ENCODE measurements at regions not wholly inside any gene's neighbourhood (a gene's known extent, or its start where the extent isn't known, plus 50 kb on each side); places are given as distances from the start of the nearest gene placed in this dataset.

DNA sequence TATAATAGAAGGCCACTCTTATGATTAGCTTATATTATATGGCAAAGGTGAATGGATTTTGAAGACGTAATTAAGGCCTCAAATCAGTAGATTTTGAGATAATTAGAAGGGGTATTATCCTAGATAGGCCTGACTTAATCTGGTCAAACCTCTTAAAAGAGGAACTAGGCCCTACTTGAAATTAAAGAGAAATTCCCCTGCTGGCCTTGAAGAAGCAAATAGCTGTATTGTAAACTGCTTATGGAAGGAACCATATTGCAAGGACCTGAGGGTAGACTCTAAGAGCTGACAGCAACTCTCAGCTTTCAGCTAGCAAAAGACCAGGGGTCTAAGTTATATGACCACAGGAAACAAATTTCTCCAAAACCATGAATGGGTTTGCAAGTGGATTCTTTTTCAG is 219.0 kb upstream of the ONECUT1 start (continued):
- TF ChIP-seq, protein P1, sequence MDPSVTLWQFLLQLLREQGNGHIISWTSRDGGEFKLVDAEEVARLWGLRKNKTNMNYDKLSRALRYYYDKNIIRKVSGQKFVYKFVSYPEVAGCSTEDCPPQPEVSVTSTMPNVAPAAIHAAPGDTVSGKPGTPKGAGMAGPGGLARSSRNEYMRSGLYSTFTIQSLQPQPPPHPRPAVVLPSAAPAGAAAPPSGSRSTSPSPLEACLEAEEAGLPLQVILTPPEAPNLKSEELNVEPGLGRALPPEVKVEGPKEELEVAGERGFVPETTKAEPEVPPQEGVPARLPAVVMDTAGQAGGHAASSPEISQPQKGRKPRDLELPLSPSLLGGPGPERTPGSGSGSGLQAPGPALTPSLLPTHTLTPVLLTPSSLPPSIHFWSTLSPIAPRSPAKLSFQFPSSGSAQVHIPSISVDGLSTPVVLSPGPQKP (IDR thresholded peaks at IDR 0.05; ENCODE audit: low read depth, low read length), result no peak

DNA sequence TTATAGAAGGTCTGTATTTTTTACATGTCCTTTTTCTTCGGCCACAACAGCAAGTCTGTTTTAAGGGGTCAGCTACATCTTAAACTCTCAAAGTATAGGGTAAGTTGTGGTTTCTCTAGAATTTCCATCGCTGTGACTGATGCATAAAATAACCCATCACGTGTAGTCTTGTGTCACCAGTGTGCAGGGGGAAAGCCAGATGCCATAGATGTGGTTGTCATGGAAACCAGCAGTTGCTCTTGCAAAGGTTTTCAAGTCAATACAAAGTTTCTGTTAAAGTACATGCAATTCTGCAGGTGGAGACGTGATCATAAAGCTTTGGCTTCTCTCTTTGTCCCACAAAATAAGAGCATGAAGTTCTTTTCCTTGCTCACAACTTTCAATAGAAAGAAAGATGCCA is 210.3 kb upstream of the ONECUT1 start:
- TF ChIP-seq FOSB (CRISPR knock-in tag; IDR thresholded peaks at IDR 0.05) (no peak), POLR2AphosphoS2 (conservative IDR thresholded peaks at IDR 0.05; ENCODE audit: low read length) (no peak), KDM5A (IDR thresholded peaks at IDR 0.05) (no peak), KDM1A (IDR thresholded peaks at IDR 0.05; ENCODE audit: low read depth) (no peak), ZFP36 (IDR thresholded peaks at IDR 0.05; ENCODE audit: borderline replicate concordance, partially characterized antibody) (no peak), RARB (CRISPR knock-in tag; IDR thresholded peaks at IDR 0.05) (no peak), FOSL2 (IDR thresholded peaks at IDR 0.05) (no peak), FOSL2 (CRISPR knock-in tag; IDR thresholded peaks at IDR 0.05) (no peak), PHF8 (IDR thresholded peaks at IDR 0.05; ENCODE audit: borderline replicate concordance, low read depth) (no peak), EP300 (IDR thresholded peaks at IDR 0.05) (no peak), MAFK (IDR thresholded peaks at IDR 0.05; ENCODE audit: partially characterized antibody) (no peak), MYC (IDR thresholded peaks at IDR 0.05; ENCODE audit: borderline replicate concordance, low read length) (no peak)
- TF ChIP-seq, protein P1 (IDR thresholded peaks at IDR 0.05; ENCODE audit: low read depth, low read length), result no peak
- TF ChIP-seq, protein P2, sequence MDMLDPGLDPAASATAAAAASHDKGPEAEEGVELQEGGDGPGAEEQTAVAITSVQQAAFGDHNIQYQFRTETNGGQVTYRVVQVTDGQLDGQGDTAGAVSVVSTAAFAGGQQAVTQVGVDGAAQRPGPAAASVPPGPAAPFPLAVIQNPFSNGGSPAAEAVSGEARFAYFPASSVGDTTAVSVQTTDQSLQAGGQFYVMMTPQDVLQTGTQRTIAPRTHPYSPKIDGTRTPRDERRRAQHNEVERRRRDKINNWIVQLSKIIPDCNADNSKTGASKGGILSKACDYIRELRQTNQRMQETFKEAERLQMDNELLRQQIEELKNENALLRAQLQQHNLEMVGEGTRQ (IDR thresholded peaks at IDR 0.05), result no peak
- Histone ChIP-seq H3K4me3 (no peak overlapping the region), H3K4me1 (no peaks in the 10 kb centered on the region), H3K9me3 (no peaks in the 10 kb centered on the region), H3K27ac (no peak overlapping the region), H3K4me2 (no peak overlapping the region)
- no peak for DNase-seq (ENCODE audit: low read depth in 1 of 2, low spot score in 1 of 2)
- CTCF ChIA-PET, result interaction anchor here (0.7 kb wide), 1 partner anchor 320 kb away, joined by 4 read pairs; no protein-coding TSS in a partner anchor
- POLR2A ChIA-PET, result no interaction called here
- no peak for FAIRE-seq
- WGBS (ENCODE audit: missing lambda C conversion rate), result 10% methylated on average over 4 of the region's 4 CpGs
- no peak for ATAC-seq

DNA sequence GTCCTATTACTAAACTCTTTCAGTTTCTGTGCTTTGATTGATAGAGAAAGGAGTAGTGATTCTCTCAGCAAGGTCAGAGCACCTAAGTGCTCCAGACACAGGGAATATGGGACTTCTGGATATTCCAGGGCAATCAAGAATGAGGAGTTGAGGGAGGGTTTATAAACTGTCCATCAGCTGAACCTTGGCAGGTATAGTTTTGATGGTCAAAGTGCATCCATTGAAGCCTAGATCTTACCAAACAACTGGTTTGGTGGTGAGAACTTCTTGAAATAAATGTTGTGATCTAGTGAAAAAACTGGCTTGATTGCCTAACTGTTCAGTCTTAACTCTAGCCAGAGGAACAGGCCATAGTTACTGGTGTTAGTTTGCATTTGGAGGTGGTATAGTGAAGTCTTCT is 207.0 kb upstream of the ONECUT1 start:
- CTCF ChIA-PET, result no interaction called here
- Histone ChIP-seq H3K4me1 (no peaks in the 10 kb centered on the region), H3K27ac (no peak overlapping the region), H3K4me2 (no peak overlapping the region), H3K9me3 (no peaks in the 10 kb centered on the region), H3K4me3 (no peak overlapping the region)
- DNase-seq (ENCODE audit: low read depth in 1 of 2, low spot score in 1 of 2) (no peak), ATAC-seq (no peak), FAIRE-seq (peak; percentile 49)
- POLR2A ChIA-PET, result no interaction called here
- TF ChIP-seq RCOR1 (IDR thresholded peaks at IDR 0.05; ENCODE audit: low read depth, low read length) (no peak), TP53 (CRISPR knock-in tag; IDR thresholded peaks at IDR 0.05) (no peak), CBX8 (IDR thresholded peaks at IDR 0.05) (no peak), HMGXB4 (CRISPR knock-in tag; IDR thresholded peaks at IDR 0.05; ENCODE audit: borderline replicate concordance) (no peak), TFCP2L1 (CRISPR knock-in tag; IDR thresholded peaks at IDR 0.05) (no peak)
- TF ChIP-seq, protein P1 (IDR thresholded peaks at IDR 0.05; ENCODE audit: low read depth, low read length), result no peak
